ENCODE measurements at regions not wholly inside any gene's neighbourhood (a gene's known extent, or its start where the extent isn't known, plus 50 kb on each side); places are given as distances from the start of the nearest gene placed in this dataset.

DNA sequence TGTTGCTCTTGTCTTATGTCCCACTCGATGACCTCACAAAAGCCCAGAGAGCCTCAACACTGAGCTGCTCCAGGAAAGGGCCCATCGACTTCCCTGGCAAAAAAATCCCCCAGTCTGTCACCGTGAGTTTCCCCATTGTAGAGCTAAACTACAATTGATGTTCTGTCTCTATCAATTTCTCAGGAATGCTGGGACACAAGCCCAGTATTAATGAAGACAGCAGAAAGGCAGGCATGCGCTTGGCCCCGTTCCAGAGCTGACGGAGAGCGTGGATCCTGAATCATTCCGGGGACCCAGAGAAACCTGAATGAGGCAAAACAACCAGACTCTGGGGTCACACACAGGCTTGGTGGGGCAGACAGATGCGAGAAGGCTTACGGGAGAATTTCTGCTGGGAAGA is 146.9 kb downstream of the TTC32 start (continued):
- TF ChIP-seq ZNF571 (tag by site-specific recombination; IDR thresholded peaks at IDR 0.05) (no peak), ZNF121 (tag by site-specific recombination; IDR thresholded peaks at IDR 0.05) (no peak), ZFP37 (tag by site-specific recombination; IDR thresholded peaks at IDR 0.05) (no peak)

DNA sequence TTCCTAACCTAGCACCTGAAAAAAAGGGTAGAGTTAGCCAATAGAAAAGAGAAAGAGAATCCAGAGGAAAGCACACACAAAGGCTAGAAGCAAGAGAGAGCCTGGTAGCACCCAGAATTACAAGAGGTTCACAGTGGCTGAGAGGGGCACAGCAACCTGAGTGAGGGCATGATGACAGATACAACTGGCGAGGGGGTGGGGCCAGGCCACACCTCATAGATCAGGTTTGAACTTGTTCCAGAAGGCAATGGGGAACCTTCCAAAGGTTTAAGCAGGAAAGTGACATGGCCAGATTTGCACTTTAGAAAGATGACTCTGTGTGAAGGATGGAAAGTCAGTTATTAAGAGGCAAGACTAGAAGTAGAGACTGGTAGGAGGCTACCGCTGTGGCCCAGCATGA is 148.0 kb downstream of the TTC32 start:
- CTCF ChIA-PET: no interaction called here
- no peak overlapping the region for H3K27ac ChIP-seq (ENCODE audit: extremely low read depth, low read depth, low read length)

DNA sequence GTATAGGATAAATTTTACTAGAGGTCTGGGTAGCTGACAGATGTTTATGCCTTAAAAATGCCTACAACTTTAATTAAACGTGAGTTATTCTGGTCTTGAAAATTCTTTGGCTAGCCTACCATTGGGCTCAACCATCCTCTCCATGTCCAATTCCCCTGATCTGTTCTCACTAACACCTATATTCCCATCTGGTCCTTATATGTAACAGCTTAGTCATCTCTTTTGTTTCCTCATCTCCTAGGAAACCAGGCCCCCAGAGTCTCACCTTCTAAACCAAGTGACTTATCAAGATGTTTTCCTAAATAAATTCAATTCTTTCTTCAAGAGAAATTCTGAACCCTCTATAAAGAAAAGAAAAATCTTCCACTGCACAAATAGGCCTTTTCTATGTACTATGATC is 148.5 kb downstream of the TTC32 start:
- CTCF ChIA-PET: no interaction called here
- no peaks in the 10 kb centered on the region for H3K9me3 ChIP-seq (ENCODE audit: control insufficient read depth, insufficient read depth, low read depth, low read length)
- POLR2A ChIA-PET: no interaction called here
- no peak overlapping the region for H3K4me3 ChIP-seq (ENCODE audit: low read depth, low read length)
- TF ChIP-seq ZNF157 (tag by site-specific recombination; IDR thresholded peaks at IDR 0.05) (no peak), ZNF560 (tag by site-specific recombination; IDR thresholded peaks at IDR 0.05; ENCODE audit: borderline replicate concordance) (no peak), ZBTB21 (tag by site-specific recombination; IDR thresholded peaks at IDR 0.05) (no peak), ZNF76 (tag by site-specific recombination; IDR thresholded peaks at IDR 0.05; ENCODE audit: borderline replicate concordance, low read depth) (no peak), ZNF146 (tag by site-specific recombination; IDR thresholded peaks at IDR 0.05) (no peak), TCF7L2 (IDR thresholded peaks at IDR 0.05; ENCODE audit: borderline replicate concordance, low read depth, low read length) (no peak)
- TF ChIP-seq, protein P1, sequence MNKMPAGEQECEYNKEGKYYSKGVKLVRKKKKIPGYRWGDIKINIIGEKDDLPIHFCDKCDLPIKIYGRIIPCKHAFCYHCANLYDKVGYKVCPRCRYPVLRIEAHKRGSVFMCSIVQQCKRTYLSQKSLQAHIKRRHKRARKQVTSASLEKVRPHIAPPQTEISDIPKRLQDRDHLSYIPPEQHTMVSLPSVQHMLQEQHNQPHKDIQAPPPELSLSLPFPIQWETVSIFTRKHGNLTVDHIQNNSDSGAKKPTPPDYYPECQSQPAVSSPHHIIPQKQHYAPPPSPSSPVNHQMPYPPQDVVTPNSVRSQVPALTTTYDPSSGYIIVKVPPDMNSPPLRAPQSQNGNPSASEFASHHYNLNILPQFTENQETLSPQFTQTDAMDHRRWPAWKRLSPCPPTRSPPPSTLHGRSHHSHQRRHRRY (tag by site-specific recombination; IDR thresholded peaks at IDR 0.05): no peak
- H3K4me1 ChIP-seq (ENCODE audit: control insufficient read depth, insufficient read depth, low read length): no peaks in the 10 kb centered on the region
- H3K27ac ChIP-seq (ENCODE audit: extremely low read depth, low read depth, low read length): no peak overlapping the region
- no peaks in the 10 kb centered on the region for H3K36me3 ChIP-seq (ENCODE audit: control insufficient read depth in 2 of 2, insufficient read depth in 1 of 2, low read length in 2 of 2)

More for the DNA sequence above, 148.0 kb downstream of the TTC32 start:
- Histone ChIP-seq H3K36me3 (ENCODE audit: control insufficient read depth in 2 of 2, insufficient read depth in 1 of 2, low read length in 2 of 2) (no peaks in the 10 kb centered on the region), H3K4me3 (ENCODE audit: low read depth, low read length) (no peak overlapping the region), H3K4me1 (ENCODE audit: control insufficient read depth, insufficient read depth, low read length) (no peaks in the 10 kb centered on the region), H3K9me3 (ENCODE audit: control insufficient read depth, insufficient read depth, low read depth, low read length) (no peaks in the 10 kb centered on the region)
- POLR2A ChIA-PET: no interaction called here
- TF ChIP-seq ZNF266 (tag by site-specific recombination; IDR thresholded peaks at IDR 0.05; ENCODE audit: low read depth): no peak
- no peak for TF ChIP-seq ZFHX2 (tag by site-specific recombination; conservative IDR thresholded peaks at IDR 0.05)
- TF ChIP-seq, protein P2, sequence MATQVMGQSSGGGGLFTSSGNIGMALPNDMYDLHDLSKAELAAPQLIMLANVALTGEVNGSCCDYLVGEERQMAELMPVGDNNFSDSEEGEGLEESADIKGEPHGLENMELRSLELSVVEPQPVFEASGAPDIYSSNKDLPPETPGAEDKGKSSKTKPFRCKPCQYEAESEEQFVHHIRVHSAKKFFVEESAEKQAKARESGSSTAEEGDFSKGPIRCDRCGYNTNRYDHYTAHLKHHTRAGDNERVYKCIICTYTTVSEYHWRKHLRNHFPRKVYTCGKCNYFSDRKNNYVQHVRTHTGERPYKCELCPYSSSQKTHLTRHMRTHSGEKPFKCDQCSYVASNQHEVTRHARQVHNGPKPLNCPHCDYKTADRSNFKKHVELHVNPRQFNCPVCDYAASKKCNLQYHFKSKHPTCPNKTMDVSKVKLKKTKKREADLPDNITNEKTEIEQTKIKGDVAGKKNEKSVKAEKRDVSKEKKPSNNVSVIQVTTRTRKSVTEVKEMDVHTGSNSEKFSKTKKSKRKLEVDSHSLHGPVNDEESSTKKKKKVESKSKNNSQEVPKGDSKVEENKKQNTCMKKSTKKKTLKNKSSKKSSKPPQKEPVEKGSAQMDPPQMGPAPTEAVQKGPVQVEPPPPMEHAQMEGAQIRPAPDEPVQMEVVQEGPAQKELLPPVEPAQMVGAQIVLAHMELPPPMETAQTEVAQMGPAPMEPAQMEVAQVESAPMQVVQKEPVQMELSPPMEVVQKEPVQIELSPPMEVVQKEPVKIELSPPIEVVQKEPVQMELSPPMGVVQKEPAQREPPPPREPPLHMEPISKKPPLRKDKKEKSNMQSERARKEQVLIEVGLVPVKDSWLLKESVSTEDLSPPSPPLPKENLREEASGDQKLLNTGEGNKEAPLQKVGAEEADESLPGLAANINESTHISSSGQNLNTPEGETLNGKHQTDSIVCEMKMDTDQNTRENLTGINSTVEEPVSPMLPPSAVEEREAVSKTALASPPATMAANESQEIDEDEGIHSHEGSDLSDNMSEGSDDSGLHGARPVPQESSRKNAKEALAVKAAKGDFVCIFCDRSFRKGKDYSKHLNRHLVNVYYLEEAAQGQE (tag by site-specific recombination; IDR thresholded peaks at IDR 0.05): no peak
- no peak for TF ChIP-seq BCL11A (tag by site-specific recombination; IDR thresholded peaks at IDR 0.05; ENCODE audit: low read depth)
- TF ChIP-seq, protein P3, sequence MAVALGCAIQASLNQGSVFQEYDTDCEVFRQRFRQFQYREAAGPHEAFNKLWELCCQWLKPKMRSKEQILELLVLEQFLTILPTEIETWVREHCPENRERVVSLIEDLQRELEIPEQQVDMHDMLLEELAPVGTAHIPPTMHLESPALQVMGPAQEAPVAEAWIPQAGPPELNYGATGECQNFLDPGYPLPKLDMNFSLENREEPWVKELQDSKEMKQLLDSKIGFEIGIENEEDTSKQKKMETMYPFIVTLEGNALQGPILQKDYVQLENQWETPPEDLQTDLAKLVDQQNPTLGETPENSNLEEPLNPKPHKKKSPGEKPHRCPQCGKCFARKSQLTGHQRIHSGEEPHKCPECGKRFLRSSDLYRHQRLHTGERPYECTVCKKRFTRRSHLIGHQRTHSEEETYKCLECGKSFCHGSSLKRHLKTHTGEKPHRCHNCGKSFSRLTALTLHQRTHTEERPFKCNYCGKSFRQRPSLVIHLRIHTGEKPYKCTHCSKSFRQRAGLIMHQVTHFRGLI (tag by site-specific recombination; IDR thresholded peaks at IDR 0.05): no peak
- TF ChIP-seq ZNF560 (tag by site-specific recombination; IDR thresholded peaks at IDR 0.05; ENCODE audit: borderline replicate concordance): no peak
- no peak for TF ChIP-seq ZNF24 (tag by site-specific recombination; IDR thresholded peaks at IDR 0.05)
- TF ChIP-seq ZNF521 (tag by site-specific recombination; IDR thresholded peaks at IDR 0.05): no peak
- TF ChIP-seq ZNF544 (tag by site-specific recombination; IDR thresholded peaks at IDR 0.05): no peak
- TF ChIP-seq GLIS1 (tag by site-specific recombination; IDR thresholded peaks at IDR 0.05): no peak
- no peak for TF ChIP-seq ZFP37 (tag by site-specific recombination; IDR thresholded peaks at IDR 0.05)
- no peak for TF ChIP-seq ZNF558 (tag by site-specific recombination; IDR thresholded peaks at IDR 0.05)
- TF ChIP-seq ZFP41 (tag by site-specific recombination; IDR thresholded peaks at IDR 0.05; ENCODE audit: borderline replicate concordance): no peak
- TF ChIP-seq, protein P4, sequence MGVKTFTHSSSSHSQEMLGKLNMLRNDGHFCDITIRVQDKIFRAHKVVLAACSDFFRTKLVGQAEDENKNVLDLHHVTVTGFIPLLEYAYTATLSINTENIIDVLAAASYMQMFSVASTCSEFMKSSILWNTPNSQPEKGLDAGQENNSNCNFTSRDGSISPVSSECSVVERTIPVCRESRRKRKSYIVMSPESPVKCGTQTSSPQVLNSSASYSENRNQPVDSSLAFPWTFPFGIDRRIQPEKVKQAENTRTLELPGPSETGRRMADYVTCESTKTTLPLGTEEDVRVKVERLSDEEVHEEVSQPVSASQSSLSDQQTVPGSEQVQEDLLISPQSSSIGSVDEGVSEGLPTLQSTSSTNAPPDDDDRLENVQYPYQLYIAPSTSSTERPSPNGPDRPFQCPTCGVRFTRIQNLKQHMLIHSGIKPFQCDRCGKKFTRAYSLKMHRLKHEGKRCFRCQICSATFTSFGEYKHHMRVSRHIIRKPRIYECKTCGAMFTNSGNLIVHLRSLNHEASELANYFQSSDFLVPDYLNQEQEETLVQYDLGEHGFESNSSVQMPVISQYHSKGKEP (tag by site-specific recombination; IDR thresholded peaks at IDR 0.05): no peak
- no peak for TF ChIP-seq ZNF677 (tag by site-specific recombination; IDR thresholded peaks at IDR 0.05)
